NT2/D1 (cell line): ENCODE measurements at regions not wholly inside any gene's neighbourhood (a gene's known extent, or its start where the extent isn't known, plus 50 kb on each side); places are given as distances from the start of the nearest gene placed in this dataset.

Source experiments
- SUZ12 ChIP-seq: IDR thresholded peaks from 2 replicates; pipeline ENCODE4 v1.6.1; 2011; ENCODE audit not compliant: insufficient read length, insufficient read depth; ENCODE audit errors: extremely low read depth
- YY1 ChIP-seq: IDR thresholded peaks from 2 replicates; pipeline ENCODE4 v1.6.1; 2011; ENCODE audit not compliant: insufficient read length, insufficient read depth
- ZNF274 ChIP-seq: IDR thresholded peaks from 2 replicates; pipeline ENCODE4 v1.6.1; 2011; ENCODE audit warnings: mild to moderate bottlenecking, low read depth, low read length

DNA sequence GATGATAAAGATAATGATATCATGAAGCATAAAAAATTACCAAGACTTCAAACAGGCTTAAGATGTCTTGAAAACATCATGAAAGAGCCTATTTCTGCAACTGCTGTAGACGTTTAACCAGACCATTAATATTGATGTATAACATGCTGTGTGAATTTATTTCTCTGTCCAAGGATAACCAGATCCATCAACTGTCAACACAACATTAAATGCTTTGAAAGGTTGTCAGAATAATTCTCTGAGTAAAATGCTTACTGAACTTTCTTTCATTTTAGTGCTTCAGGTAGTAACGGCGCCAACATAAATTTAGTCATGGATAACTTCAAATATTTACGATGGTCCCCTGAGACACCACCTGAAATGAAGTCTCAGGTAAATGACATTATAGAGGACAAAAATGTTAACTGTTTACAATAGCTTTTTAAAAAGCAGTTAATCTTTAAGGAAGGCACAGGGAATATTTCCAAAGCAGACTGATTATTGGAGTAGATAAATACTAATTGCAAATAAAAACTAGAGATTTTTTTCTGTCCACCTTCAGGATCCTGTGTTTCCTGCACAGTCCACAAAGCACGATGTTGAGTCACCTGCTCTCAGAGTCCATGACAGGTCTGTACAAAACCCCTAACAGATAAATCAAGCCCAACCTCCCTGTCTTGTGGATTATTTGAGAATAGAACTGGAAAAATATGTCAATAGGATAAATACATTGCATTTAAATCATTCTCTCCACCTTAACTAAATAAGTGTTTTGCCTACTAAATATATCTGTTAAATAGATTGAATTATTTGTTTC is 1213.2 kb downstream of the XPNPEP1 start:
- TF ChIP-seq YY1 = no peak
- TF ChIP-seq ZNF274 = no peak
- no peak for TF ChIP-seq SUZ12
